ENCODE measurements at regions not wholly inside any gene's neighbourhood (a gene's known extent, or its start where the extent isn't known, plus 50 kb on each side); places are given as distances from the start of the nearest gene placed in this dataset.

DNA sequence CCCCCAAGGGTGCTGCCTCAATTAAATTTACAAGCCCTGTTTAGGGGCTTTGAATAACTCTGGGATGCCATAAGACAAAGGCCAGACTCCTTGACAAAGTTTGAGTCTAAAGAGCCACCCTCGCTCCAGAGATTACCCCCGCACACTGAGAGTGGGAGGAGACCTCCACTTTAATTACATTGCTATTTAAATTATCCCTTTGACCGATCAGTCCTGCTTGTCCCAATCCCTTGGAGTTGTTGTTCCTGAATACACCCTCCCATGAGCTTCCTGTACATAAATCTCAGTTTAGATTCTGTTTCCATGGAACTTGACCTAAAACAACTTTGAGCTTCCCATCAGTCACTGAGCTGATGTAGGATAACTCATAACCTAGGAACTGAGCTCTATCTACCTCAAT lies 596.3 kb downstream of the PYDC2 start:
- TF ChIP-seq POLR2A (IDR thresholded peaks at IDR 0.05), result no peak
- TF ChIP-seq, protein P1, sequence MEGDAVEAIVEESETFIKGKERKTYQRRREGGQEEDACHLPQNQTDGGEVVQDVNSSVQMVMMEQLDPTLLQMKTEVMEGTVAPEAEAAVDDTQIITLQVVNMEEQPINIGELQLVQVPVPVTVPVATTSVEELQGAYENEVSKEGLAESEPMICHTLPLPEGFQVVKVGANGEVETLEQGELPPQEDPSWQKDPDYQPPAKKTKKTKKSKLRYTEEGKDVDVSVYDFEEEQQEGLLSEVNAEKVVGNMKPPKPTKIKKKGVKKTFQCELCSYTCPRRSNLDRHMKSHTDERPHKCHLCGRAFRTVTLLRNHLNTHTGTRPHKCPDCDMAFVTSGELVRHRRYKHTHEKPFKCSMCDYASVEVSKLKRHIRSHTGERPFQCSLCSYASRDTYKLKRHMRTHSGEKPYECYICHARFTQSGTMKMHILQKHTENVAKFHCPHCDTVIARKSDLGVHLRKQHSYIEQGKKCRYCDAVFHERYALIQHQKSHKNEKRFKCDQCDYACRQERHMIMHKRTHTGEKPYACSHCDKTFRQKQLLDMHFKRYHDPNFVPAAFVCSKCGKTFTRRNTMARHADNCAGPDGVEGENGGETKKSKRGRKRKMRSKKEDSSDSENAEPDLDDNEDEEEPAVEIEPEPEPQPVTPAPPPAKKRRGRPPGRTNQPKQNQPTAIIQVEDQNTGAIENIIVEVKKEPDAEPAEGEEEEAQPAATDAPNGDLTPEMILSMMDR (IDR thresholded peaks at IDR 0.05), result no peak
